NCI-H510A treated with DMSO at 0.1 percent for 48 hours (cell line): ENCODE measurements at regions not wholly inside any gene's neighbourhood (a gene's known extent, or its start where the extent isn't known, plus 50 kb on each side); places are given as distances from the start of the nearest gene placed in this dataset.
"Not testable (repeated sequence)": the region's sequence is repeated elsewhere in the genome, so short reads cannot be mapped to it uniquely, and the experiment has no call there.

ENCODE experiments used
- DNase-seq: peaks from one replicate; lab custom pipeline; 2025; lab: John Stamatoyannopoulos, UW

DNA sequence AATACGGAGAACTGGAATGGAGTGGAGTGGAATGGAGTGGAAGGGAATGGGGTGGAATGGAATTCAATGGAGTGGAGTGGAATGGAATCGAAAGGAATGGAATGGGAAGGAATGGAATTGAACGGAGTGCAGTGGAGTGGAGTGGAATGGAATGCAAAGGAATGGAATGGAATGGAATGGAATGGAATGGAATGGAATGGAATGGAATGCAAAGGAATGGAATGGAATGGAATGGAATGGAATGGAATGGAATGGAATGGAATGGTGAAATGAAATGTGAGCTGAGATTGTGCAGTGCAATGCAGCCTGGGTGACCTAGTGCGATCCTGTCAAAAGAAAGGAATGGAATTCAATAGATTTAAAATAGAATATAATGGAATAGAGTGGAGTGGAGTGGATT is 357.3 kb upstream of the WSB1 start:
- DNase-seq, result not testable (repeated sequence)

DNA sequence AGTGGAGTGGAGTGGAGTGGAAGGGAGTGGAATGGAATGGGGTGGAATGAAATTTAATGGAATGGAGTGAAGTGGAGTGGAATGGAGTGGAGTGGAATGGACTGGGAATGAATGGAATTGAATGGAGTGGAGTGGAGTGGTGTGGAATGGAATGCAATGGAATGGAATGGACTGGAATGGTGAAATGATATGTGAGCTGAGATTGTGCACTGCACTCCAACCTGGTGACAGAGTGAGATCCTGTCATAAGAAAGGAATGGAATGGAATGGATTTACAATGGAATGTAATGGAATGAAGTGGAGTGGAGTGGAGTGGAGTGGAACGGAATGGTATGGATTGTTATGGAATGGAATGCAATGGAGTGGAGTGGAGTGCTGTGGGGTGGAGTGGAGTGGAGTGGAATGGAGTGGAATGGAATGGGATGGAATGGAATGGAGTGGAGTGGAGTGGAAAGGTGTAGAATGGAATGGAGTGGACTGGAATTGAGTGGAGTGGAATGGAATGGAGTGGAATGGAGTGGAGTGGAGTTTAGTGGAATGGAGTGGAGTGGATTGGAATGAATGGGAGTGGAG is 356.1 kb upstream of the WSB1 start:
- DNase-seq, result not testable (repeated sequence)

DNA sequence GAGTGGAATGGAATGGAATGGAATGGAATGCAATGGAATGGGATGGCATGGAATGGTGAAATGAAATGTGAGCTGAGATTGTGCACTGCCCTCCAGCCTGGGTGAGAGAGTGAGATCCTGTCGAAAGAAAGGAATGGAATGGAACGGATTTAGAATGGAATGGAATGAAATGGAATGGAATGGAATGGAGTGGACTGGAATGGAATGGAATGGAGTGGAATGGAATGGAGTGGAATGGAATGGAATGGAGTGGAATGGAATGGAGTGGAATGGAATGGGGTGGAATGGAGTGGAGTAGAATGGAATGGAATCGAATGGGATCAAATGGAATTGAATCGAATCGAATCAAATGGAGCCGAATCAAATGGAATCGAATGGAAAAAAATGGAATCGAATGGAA is 354.2 kb upstream of the WSB1 start:
- not testable (repeated sequence) for DNase-seq

DNA sequence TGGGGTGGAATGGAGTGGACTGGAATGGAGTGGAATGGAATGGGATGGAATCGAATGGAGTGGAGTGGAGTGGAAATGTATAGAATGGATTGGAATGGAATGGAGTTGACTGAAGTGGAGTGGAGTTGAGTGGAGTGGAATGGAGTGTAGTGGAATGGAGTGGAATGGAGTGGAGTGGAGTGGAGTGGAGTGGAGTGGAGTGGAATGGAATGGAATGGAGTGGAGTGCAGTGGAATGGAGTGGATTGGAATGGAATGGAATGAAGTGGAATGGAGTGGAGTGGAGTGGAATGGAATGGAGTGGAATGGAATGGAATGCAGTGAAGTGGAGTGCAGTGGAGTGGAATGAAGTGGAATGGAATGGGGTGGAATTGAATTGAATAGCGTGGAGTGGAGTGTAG is 353.3 kb upstream of the WSB1 start:
- DNase-seq, result not testable (repeated sequence)

DNA sequence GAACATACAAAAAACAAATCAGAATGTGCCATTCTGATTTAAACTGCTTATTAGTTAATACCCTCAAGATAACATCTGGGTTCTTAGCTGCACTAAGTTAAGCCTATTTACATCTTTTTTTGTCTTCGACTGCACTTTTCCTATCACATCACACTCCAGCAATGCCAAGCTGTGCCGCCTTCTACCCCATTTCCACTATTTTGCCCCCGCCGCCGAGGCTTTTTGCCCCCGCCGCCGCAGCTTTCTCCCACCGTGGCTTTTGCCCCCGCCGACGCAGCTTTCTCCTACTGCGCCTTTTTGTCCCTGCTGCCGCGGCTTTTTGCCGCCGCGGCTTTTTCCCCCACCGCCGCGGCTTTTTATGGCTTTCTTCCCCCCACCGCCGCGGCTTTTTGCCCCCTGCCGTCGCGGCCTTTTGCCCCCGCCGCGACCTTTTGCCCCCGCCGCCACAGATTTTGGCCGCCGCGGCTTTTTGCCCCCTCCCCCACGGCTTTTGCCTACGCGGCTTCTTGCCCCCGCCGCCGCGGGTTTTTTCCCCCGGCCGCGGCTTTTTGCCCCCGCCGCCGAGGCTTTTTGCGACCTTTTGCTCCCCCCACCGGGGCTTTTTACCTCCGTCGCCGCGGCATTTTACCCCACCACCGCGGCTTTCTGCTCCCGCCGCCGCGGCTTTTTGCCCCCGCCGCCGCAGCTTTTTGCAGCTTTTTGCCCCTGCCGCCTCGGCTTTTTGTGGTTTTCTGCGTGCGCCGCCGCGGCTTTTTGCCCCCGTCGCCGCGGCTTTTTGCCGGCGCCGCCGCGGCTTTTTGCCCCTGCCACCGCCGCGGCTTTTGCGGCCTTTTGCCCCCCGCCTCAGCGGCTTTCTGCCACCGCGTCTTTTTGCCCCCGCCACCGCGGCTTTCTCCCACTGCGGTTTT is 331.4 kb upstream of the WSB1 start:
- DNase-seq, result no peak

DNA sequence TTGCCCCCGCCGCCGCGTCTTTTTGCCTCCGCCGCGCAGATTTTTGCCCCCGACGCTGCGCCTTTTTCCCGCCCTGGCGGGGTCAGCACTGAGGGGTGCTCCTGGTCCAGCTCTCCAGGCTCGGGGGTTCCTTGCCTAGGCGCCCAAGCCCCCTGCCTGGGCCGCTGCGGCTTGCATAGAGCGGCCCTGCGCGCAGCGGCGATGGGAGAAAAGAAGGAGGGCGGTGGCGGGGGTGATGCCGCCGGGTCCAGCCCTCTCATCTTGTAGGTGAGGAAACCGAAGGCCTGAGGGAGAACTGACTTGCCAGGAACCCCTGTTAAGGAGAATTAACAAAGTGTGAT is 330.8 kb upstream of the WSB1 start:
- no peak for DNase-seq

DNA sequence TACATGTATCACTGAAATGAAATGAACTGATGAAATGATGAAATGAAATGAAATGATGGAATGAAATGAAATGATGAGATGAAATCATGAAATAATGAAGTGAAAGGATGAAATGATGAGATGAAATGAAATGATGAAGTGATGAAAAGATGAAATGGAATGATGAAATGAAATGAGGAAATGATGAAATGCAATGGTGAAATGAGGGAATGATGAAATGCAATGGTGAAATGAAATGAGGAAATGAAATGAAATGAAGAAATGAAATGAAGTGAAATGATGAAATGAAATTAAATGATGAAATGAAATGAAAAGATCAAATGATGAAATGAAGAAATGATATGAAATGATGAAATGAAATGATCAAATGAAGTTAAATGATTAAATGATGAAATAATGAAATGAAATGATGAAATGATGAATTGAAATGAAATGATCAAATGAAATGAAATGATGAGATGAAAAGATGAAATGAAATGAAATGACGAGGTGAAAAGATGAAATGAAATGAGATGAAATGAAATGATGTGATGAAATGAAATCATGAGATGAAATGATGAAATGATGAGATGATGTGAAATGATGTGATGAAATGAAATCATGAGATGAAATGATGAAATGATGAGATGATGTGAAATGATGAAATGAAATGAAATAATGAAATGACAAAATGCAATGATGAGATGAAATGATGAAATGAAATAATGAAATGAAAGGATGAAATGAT is 327.9 kb upstream of the WSB1 start:
- DNase-seq, result not testable (repeated sequence)

DNA sequence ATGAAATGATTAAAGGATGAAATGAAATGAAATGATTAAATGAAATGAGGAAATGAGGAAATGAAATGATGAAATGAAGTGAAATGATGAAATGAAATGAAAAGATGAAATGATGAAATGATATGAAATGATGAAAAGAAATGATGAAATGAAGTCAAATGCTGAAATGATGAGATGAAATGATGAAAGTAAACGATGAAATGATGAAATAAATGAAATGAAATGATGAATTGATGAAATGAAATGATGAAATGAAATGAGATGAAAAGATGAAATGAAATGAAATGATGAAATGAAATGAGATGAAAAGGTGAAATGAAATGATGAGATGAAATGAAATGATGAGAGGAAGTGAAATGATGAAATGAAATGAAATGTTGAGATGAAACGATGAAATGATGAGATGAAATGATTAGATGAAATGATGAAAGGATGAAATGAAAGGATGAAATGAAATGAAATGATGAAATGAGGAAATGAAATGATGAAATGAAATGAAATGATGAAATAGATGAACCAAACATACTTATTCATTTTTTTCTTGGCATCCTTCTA is 327.2 kb upstream of the WSB1 start:
- not testable (repeated sequence) for DNase-seq

DNA sequence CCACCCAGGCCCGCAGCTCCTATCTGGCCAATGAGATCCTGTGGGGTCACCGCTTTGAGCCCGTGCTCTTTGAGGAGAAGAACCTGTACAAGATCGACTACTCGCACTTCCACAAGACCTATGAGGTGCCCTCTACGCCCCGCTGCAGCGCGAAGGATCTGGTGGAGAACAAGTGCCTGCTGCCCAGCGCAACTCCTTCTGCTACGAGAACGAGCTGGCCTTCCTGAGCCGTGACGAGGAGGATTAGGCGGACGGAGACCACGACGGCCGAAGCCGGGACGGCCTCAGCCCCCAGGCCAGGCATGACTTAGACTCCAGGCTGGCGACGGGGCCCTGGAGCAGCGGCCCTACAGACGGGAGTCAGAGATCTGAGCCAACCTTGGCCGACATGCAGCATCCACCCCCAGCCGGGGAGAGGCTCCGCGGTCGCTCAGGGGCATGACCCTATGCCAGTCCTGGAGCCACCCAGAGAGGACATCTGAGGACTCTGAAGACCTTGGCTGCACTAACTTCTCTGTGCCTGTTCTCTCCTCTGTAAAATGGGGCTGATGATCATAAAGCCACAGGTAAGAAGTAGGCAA is 312.0 kb upstream of the WSB1 start:
- DNase-seq, result not testable (repeated sequence)

DNA sequence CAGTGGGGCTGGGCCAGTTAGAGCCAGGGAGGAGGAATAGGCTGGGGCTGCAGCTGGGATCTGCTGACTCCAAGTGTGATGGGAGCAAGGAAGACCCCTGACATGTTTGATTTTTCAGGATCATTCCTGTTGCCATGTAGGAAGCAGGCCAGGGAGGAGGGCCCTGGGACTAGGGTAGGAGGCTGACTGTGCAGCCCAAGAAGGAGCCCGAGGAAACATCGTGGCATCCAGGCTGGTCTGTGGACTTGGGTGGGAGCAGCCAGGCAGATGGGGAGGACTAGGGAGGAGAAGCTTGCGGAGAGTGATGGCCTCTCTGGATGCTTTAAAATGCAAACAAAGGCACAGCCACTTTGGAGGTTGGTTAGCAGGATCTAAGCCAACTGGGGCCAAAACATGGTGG is 311.4 kb upstream of the WSB1 start:
- not testable (repeated sequence) for DNase-seq

DNA sequence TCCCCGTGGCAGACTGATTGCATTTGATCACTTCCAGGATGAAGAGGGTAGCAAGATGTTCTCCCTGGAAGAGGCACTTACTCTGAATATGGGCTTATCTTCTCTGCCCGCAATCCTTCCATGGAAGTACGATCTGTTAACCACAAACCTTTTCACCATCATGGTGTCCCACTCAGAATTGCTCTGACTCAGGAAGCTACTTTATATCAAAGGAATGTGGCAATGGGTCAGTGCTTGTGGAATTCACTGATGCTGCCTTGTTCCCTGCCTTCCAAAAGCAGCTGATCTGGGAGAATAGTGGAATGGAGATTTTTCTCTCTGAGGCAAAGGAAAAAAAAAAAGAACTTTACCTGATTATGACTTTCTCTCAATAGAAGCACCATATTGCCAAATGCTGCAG is 306.1 kb upstream of the WSB1 start:
- not testable (repeated sequence) for DNase-seq

DNA sequence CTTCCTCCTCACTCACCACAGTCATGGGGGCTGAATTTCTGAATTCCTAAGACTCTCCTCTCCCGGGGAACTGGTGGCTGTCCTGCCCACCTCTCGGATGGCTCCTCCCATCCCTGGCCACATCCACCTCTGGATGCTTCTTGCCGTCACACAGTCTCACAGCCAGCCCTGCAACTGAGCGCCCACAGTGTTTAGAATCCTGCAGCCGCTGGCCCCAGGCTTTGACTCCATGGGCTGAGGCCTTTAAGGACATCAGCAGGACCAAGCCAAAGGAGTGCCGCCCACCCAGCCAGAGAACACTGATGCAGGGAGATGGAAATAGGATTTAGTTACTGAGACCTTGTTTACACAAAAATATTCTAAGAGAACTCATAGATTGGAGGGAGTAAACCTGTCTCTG is 299.3 kb upstream of the WSB1 start:
- DNase-seq, result not testable (repeated sequence)

DNA sequence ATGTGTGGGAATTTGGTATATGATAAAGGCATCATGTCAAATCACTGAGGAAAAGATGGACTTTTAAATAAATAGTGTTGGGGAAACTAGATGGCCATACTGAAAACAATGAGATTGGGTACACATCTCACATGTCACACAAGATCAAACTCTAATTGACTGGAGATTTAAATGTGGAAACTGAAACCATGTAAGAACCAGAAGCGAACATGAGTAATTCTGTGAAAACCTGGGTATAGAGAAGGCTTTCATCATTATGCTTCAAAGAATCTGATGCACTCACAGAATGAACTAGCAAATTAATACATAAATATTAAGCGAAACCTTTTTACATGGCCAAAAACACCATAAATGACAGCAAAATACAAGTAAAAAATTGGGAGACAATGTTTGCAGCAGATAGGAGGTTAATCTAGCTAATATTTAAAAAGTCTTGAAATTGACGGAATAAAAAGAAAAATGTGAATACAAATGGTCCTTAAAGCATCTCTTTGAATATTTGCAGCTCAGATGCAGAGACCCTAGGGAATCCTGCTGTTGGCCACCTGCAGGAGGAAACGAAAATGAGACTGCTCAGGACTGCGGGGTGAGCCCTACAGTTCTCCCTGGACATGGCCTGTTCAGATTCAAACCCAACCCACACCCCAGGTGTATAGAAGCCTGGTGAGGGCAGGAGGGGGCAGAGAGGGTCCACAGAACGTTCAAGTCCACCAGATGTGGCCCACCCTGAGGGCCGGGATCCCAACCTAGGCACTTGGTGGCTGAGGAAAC is 297.6 kb upstream of the WSB1 start:
- not testable (repeated sequence) for DNase-seq

DNA sequence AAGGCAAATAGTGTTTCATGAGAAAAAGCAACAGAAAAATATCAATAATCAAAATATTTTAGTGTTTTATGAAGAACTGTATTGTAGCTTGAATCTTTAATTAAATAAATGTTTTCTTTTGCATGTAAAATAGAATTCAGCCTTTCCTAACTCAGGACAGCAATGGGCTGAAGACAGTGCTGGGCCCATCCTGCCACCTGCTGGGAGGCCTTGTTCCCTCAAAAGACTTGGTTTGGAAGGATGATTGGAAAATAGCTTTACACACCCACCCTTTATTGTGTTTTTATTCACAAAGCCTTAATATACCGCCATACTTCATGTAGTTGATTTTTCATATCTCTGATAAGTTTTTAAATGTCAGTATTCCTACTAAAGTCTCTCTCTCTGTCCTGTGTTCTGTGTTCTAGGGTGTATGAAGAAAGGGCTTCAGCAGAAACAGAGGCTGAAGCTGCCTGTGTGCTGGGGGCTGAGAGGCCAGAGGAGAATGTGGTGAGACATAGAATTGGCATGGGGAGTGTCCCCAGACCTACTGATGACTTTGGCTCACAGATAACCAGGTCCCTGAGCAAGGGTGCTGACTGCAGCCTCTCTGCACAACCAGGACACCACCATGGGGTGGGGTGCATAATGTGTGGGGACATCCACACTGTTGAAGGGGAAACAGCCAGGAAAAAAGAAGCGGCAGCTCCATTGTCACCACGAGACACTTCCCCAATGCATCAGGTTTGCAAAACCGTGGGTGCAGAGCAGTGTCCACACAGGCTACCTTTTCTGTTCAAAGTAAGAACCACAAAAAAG is 286.0 kb upstream of the WSB1 start:
- not testable (repeated sequence) for DNase-seq

DNA sequence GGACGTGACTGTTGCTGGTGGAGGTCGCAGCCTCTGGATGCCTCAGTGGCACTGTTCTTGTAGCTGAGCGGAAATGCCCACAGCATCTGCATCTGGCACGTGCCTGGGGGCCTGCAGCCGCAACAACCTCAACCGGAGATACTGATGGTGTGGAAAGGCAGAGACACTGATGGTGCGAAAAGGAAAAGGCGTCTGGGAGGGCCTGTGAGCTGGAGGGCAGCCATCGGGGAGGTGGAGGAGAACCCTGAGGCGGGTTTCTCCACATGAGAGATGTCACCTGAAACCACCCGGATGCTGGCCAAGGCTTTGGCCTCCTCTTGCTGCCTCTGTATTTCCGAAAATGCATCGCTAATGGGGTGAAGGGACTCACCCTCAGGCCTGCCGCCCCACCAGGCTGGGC is 284.8 kb upstream of the WSB1 start:
- DNase-seq, result no peak

DNA sequence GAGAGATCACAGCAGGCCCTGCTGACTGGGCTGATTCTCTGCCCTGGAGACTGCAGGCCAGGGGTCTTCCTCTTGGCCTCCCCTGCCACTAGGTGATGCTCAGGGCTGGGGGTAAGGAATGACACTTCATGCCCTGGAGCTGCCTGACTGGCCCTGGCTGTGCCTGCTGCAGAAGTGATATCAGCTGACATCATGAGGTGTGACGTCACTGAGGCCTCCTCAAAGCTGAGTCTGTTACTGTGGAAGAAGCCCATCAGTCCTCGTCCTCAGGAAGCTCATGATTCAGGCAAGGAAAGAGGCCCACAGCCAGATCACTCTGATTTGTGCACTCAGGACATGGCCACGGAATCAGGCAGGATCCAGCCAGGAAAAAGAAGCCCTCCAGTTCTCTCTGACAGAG is 283.8 kb upstream of the WSB1 start:
- not testable (repeated sequence) for DNase-seq

DNA sequence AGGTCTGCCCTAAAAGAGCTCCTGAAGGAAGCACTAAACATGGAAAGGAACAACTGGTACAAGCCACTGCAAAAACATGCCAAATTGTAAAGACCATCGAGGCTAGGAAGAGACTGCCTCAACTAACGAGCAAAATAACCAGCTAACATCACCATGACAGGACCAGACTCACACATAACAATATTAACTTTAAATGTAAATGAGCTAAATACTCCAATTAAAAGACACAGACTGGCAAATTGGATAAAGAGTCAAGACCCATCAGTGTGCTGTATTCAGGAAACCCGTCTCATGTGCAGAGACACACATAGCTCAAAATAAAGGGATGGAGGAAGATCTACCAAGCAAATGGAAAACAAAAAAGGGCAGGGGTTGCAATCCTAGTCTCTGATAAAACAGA is 263.4 kb upstream of the WSB1 start:
- not testable (repeated sequence) for DNase-seq

DNA sequence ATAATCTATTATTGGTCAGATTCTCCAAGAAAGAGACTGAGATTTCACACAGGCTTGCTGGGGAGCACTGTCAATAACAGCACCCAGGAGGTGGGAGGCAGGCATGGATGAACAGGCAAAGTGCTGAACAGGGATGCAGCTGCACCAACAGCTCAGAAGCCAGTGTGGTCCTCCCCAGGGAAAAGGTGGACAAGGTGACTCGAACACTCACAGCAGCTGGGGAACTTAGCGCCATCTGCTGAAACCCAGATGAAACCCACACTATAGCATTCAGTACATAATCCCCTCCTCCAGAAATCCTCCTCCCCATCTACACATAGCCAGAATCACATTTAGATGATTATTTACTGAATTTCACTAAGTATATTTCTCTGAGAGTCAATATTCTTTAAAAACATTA is 255.2 kb upstream of the WSB1 start:
- DNase-seq, result no peak

DNA sequence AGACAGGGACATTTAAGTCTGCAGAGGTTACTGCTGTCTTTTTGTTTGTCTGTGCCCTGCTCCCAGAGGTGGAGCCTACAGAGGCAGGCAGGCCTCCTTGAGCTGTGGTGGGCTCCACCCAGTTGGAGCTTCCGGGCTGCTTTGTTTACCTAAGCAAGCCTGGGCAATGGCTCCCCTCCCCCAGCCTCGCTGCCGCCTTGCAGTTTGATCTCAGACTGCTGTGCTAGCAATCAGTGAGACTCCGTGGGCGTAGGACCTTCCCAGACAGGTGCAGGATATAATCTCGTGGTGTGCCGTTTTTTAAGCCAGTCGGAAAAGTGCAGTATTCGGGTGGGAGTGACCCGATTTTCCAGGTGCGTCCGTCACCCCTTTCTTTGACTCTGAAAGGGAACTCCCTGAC is 248.9 kb upstream of the WSB1 start:
- DNase-seq, result not testable (repeated sequence)

DNA sequence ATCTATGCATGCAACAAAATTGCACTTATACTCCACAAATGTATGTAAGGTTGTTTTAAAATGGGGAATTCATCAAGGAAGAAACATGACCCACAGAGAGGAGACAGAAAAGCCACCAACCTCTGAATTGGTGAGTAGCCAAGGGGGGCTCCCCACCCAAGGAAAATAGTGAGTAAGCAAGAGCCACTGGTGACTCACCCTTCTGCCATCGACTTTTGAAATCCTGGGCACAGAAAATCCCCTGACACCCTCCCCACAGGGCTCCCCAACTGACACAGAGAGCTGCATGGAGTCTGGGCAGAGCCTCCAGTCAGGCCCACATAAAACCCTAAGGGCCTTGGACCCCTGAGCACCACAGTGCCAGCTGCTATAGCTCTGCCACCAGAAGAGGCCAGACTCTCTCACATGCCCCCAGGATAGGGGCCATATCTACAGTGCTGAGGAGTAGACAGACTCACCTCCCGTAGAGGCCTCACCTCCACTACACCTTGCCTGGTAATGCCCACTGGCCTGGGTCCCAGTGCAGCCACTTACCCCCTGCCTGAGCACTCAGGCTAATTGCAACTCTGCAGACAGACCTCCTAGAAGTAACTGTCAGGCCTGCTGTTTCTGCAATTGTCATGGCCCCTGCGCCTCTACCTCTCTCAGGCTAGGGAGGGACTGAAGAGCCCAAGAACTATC is 244.7 kb upstream of the WSB1 start:
- no peak for DNase-seq
